Daoy (cell line): ENCODE measurements at regions not wholly inside any gene's neighbourhood (a gene's known extent, or its start where the extent isn't known, plus 50 kb on each side); places are given as distances from the start of the nearest gene placed in this dataset.

ENCODE experiments used
- DNase-seq: peaks from one replicate; pipeline ENCODE4 v3.0.0-alpha.2; 2015; ENCODE audit warnings: low read depth

DNA sequence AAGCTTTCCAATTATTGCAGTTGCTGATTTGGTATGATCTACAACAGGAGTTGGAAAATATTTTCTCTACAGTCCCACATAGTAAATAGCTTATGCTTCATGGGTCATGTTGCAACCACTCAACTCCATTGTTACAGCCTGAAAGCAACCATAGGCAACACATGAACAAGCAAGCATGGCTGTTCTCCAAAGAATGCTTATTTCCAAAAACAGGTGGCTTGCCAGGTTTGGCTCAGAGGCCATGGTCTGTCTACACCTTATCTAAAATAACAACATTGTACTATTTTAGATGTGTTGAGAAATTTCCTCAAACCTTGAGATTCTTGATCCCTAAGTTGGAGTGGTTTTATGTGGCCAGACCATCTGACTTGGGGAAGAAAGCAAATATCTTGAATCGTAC is 153.9 kb upstream of the MPPED2 start:
- no peak for DNase-seq

DNA sequence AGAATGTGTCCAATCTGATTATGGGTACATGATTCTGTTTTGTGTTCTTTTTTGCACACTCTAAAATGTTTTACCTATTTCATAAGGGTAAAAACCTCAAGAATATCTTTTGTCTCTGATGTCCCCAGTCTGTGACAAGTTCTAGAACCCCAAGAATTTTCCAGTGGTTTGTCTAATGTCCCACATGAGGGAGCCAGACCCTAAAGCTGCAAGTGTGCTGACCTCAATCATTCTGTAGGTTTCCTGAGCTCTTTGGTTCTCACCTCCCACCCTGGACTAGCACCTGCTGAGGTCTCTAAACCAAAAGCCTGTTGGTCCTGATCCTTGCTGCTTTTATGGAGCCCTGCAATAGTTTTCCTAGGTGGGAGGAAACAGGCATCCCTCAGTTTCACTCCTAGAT is 149.8 kb upstream of the MPPED2 start:
- no peak for DNase-seq

DNA sequence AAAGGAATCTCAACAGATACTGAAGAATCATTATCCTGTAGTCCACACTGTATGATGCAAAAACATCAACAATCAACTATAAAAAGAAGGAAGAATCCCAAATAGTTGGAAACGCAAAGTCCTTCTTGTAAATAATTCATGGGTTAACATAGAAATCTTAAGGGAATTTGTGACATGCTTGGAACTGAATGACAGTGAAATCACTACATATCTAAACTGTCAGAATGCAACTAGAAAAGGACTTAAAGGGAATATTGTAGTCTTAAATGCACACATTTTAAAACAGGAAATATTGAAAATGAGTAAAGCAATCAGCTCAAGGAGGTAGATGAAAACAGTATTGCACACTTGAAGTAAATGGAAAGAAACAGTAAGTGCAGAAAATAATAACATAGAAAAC is 147.6 kb upstream of the MPPED2 start:
- DNase-seq, result no peak

DNA sequence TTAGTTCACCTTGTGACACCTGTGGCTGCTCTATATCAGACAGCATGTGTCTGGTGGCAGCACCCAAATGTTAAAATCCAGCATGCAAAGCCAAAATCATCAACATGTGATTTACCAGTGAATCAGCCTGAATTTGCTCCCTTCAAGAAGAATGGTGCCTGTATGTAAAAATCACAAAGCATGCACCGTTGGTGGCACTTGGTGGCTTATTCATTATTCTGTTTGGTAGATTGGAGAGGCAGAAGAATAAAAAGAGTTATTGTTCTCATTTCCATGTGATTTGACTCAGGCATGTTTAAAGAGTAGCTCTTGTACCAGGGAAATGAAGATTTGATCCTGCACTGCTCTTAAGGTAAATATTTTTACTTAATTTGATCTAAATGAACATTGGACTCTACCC is 143.9 kb upstream of the MPPED2 start:
- DNase-seq, result no peak

DNA sequence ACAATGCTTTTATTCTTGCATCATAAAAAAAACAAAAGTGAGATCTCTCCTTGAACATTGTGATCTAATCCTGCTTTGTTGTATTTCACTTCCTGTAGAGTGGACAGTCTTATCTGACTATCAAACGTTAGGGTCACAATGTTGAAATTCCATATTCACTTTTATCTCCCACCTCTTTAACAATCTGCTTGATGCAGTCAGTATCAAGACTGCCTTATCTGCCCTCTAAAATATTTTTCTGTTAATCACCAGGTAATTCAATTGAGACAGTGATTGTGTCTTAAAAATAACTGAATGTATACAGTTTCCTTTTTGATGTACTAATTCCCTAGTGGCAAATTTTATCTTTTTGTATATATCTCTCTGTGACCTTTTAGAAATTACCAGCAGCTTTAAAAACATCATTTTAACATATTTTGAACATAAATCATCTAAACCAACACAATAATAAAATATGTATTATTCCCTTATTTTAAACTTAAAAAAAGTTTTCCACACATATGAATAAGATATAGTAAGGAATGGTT is 143.1 kb upstream of the MPPED2 start:
- DNase-seq, result no peak

DNA sequence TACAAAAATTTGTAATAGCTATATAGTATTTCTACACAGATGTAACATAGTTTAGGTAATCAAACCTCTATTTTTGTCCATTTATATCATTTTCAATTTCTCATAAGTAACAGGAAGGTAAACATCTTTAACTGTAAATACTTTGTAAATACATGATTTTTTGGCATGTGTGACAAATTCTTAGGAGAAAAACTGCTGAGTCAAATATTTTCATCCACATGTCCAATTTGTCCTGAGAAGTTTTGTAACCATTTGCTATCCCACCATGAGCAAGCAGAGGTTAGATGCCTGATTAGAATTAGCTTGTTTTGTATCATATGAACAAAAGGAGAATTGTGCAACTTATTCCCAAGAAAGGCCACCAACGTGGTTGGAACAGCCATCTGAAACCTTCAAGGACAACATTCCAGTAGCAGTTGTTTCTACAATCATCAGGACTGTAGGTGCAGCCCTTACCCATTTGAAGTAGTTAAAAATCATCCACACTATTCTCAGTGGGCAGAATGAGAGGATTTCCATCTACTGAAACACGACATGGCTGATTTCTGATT is 139.6 kb upstream of the MPPED2 start:
- DNase-seq, result no peak

DNA sequence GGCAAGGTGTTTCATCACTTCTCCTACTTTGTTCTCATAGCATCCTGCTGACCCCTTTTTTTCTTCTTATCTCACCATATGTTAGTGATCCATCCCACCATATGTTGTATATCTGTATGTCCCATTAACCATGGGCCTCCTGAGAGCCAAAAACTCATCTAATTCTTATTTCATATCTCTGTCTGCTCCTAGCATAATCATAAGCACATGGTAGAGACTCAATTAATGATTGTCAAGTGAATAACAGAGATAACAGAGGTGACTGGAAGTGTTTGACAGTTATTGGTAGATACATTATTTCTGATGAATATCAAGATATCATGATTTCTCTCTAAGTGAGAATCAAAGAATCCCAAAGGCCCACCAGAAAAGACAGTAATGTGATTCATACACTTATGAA is 138.1 kb upstream of the MPPED2 start:
- DNase-seq, result no peak

DNA sequence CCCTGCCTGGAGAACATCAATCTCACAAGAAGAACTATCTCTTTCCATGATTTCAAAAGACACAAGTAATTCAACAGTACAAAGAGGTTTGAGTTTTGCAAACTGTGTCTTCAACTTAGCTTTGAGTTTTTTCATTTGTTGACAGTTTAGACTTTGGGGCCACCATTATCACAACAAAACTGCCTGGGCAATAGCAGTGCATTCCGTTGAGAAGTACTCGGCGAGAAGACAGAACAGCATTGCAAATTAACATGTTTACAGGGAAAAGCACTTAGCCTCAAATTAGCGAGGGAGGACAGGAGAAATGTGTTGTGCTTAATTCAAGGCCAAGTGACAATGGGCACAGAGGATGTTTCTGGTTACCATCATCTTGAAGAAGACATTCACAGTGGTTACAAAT is 133.2 kb upstream of the MPPED2 start:
- DNase-seq, result no peak

DNA sequence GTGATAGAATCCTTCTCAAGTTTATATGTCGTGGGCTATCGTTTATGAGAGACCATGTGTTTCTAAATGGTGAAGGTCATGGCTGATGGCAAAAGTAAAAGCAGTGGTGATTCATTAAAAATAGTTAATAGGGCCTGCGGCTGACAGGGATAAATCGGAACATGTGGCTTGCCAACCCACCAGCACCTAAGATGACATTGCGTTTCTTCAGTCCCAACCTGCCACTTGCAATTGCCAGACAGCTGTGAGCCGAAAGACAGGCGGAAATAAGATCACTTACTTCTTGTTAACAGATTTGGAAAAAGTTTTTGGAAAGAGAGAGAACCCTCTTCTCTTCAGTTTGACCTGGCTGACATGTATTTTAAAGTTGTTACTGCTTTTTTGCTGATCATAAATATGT is 131.5 kb upstream of the MPPED2 start:
- no peak for DNase-seq

DNA sequence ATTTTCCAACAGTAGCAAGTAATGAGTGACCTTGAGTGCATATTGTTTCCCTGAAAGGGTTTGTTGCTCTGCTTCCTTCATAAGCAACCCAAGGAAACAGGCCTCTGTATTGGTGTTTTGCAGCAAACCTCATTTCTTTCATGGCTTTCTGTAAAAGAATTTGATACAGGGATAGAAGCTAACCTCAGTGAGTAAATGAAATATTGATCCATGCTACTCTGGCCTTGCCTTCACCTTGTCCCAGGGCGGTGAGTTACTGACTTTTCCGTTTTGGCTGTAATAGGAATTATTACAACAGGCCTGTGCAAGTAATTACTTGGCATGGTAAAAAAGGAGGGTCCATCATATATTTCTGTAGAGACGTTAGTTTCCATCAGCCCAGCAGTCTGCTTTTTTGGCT is 130.9 kb upstream of the MPPED2 start:
- DNase-seq, result no peak

DNA sequence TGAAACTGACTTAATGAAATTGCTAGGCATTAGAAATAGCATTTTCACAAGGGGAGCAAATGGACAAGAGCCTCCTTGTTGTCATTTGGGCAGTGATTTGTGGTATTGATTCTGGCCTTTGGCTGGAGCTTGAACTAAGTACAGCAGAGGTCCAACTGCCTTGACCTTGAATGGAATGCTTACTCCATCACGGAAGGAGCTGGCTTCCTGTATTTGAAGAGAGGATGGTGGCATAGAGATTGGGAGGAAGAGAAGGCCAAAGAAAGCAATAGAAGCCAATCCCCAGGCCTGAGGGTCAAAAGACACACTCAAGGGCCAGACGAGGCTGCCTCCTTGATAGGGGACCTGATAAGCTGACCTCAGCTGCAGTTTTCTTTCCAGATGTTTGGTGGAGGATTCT is 126.6 kb upstream of the MPPED2 start:
- no peak for DNase-seq

DNA sequence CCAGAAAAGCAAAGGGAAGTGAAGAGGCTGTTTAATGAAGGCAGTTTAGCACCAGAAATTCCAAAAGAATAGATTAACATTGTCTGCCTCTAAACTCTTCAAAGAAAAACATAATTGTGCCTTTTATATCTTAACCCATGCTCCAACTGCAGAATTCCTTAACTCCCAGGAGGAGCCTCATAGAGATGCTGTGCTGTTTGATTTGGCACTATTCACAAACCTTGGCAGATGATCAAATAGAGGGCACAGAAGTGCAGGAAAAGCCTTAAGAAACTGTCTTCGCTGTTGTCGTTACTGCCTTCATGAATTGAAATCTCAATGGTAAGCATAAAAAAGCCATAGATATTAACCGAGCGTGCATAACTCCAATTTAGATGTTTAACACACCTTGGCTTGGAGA is 124.1 kb upstream of the MPPED2 start:
- no peak for DNase-seq

DNA sequence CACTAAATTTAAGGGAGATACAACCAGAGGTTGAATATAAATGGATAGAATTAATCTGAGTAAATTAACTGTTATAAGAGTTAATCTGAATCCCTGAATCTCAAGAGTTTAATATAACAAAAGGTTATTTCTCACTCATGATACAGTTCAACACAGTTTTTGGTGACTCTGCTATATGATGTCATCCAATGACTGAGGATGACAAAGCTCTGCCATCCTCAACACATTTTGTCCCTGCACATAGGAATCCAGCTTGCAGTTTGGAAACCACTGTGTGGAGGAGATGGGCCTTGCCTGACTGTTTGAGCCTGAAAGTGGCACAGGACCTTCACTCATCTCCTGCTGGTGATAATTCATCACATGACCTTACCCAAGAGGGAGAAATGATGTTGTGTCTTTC is 121.0 kb upstream of the MPPED2 start:
- DNase-seq, result no peak

DNA sequence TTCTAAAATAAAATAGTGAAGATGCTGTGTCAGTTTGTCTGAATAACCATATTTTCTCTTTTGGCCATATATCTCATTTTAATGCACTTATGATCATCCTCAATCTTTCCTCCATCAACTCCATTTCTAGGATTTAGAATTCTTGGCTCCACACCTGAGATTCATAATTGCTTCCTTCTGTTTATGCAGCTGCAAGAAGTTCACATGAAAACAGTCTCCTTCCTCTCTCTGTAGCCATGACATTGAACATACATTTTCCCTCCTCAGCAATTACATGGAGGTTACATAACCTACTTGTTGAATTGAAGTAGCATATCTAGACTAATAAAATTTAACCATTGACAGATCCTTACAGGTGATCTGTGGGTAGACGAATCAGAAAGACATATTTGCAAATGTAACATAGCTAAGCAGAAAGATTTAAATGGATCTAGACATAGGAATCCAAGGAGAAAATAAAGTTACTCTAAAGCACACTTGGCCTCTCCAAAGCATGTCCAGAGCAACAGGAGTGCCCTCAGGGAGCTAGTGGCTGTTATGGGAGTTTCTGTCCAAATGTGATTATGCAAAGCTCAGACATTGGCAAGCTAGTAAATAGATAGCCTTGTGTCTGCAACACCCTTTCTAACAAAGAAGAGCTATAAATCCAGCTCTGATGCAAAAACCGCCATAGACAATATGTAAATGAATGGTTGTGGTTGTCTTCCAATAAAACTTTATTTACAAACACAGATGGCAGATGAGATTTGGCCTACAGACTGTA is 119.9 kb upstream of the MPPED2 start:
- no peak for DNase-seq

DNA sequence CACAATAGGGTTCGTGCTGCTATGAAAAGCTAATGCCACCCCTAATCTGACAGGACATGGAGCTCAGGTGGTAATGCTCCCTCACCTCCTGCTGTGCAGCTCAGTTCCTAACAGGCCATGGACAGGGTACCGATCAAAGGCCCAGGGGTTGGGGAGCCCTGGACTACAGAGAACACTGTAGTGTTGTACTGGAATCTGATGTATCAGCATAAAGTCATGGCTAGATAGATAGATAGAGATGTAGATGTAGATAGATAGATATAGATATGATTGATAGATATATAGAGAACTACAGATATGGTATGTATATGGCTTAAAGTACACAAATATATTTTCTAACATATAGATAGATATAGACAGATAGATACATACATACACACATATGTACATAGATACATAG is 112.3 kb upstream of the MPPED2 start:
- DNase-seq, result no peak

DNA sequence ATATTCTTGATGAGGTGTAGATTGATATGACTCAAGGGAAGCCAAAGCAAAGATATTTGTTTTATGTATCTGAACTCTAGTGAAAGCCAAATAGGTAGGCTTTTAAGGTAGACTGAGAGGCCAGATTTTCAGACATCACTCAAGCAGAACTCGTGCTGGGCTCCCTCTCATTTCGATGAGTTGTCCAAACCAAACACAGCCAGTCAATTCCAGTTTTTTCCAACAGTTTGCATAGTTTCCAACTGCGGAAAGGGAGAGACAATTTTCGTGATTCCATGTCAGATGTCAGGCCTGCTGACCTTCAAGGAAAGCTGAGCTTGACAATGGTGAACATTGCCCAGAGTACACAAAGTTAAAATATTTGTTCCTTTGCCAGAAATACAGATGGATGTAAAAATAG is 110.9 kb upstream of the MPPED2 start:
- no peak for DNase-seq

DNA sequence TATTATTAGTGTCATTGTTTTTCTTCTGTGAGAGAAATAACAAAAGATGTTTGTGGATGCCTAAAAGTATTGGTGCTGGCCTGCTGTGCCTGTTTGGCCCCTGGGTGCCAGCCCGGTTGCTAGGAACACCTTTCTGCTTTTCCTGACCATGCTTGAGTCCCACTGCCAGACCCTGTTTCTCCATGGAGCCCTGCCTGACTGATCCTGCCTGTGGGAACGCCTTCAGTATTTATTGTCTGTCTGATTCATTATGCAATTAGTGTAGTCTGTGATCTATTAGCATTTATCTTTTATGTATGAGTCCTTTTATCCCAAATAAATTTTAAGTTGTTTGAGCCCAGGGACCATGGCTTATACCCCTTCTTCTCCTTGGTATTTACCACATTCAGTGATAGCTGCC is 98.6 kb upstream of the MPPED2 start:
- no peak for DNase-seq

DNA sequence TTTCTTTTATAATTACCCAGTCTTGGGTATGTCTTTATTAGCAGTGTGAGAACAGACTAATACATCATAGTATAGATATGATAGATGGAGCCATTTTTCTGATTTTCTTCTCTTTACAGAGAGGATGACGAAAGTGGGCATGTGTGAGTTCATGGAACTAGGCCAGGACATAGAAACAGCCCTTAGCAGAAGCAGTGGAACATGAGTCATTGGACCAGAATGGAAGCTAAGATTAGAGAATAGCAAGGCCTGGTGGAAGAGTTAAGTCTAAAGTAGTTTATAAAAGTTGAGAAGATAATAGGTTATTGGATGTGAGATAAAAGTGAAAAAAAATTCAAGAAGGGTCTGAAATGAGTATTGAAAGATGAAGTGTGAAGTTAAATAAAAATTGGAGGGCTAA is 97.0 kb upstream of the MPPED2 start:
- no peak for DNase-seq

DNA sequence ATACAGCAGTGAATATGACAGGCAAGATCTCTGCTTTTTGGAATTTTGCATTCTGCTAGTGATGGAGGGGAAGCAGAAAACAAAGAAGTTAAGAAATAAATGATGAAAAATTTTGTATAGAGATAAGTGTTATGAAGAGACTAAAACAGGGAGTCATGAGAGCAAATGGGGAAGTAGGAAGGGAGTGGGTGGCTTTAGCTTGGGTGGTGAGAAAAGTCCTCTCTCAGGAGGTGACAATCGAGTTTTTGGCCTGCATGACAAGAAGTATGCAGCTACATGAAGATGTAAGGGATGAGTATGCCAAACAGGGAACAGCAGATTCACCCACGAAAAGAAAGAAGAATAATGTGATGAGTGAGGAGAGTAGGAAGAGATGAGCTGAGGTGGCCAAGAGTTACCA is 80.7 kb upstream of the MPPED2 start:
- no peak for DNase-seq

DNA sequence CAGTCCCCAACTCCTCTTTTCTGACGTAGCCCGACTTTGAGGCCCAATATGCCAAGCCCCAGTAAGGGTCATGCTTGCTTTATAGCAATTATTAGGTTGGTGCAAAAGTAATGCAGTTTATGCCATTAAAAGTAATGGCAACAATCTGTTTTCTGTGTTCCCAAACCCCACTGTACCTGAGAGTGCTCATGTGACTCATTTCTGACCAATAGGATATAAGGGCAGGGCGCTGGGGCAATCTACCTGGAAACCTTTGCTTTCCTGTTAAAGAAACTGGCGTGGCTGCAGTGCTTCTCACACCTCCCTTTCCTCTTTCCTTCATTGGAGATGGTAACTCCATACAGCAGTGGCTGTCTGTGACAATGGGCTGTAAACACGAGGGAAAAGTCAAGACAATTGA is 78.9 kb upstream of the MPPED2 start:
- no peak for DNase-seq

DNA sequence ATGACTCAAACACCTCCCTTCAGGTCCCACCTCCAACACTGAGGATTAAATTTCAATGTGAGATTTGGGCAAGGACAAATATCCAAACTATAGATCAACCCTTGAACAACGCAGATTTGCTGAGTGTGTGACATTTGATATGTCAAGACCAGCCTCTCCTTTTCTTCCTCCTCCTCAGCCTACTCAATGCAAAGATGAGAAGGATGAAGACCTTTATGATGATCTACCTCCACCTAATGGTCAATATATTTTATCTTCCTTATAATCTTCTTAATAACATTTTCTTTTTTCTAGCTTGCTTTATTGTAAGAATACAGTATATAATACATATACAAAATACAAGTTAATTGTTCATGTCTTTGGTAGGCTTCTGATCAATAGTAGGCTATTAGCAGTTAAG is 67.5 kb upstream of the MPPED2 start:
- DNase-seq, result no peak

DNA sequence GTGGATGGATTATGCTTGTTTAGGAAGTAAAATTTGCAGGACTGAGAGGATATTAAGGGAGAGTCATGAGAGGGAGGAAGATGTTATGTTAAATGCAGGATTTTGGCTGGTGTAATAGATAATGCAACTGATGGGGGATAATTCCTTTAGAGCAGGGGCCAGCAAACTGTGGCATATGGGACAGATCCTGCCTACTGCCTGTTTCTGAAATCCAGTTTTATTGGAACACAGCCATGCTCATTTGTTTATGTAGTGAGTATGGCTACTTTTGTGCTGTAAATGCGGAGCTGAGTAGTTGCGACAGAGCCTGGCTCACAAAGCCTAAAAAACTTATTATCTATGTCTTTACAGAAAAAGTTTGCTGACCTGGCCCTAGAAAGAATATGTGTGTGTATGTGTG is 66.6 kb upstream of the MPPED2 start:
- DNase-seq, result no peak

DNA sequence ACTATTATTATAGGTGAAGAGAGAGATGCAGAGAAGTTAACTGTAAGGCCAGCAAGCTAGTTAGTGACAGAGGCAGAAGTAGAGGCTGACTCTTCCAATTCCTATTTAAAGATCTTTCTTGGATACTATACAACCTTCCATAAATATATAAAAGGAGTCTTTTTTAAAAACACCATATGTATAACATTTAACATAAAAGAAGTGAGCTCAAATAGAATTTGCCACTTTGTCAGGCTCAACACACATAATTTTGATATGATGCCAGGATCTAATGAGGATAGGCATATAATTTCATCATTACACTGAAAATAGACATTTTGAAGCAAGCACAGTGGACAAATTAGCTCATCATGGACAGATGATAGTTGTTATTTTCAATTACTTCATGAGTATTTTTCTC is 64.1 kb upstream of the MPPED2 start:
- DNase-seq, result no peak
